ENCODE measurements at regions not wholly inside any gene's neighbourhood (a gene's known extent, or its start where the extent isn't known, plus 50 kb on each side); places are given as distances from the start of the nearest gene placed in this dataset.

- no peak for DNase-seq (ENCODE audit: extremely low read depth in 1 of 2, low read depth in 1 of 2)
Measured at GRCh38 chr21:24179110-24179509, 1428.2 kb downstream of the MRPL39 start.

GRCh38 chr21:24175106-24175505 lies 1432.2 kb downstream of the MRPL39 start:
- DNase-seq (ENCODE audit: extremely low read depth in 1 of 2, low read depth in 1 of 2): no peak

GRCh38 chr21:24171736-24172135 lies 1435.5 kb downstream of the MRPL39 start:
- no peak for DNase-seq (ENCODE audit: extremely low read depth in 1 of 2, low read depth in 1 of 2)

GRCh38 chr21:24163539-24163938 lies 1443.7 kb downstream of the MRPL39 start:
- no peak for DNase-seq (ENCODE audit: extremely low read depth in 1 of 2, low read depth in 1 of 2)

- DNase-seq (ENCODE audit: extremely low read depth in 1 of 2, low read depth in 1 of 2): no peak
Measured at GRCh38 chr21:24160528-24160927, 1446.8 kb downstream of the MRPL39 start.

GRCh38 chr21:24153137-24153536 lies 1454.1 kb downstream of the MRPL39 start:
- DNase-seq (ENCODE audit: extremely low read depth in 1 of 2, low read depth in 1 of 2): no peak

- DNase-seq (ENCODE audit: extremely low read depth in 1 of 2, low read depth in 1 of 2): no peak
Measured at GRCh38 chr21:24150753-24151152, 1456.5 kb downstream of the MRPL39 start.

- no peak for DNase-seq (ENCODE audit: extremely low read depth in 1 of 2, low read depth in 1 of 2)
Measured at GRCh38 chr21:24148461-24148860, 1458.8 kb downstream of the MRPL39 start.

- no peak for DNase-seq (ENCODE audit: extremely low read depth in 1 of 2, low read depth in 1 of 2)
Measured at GRCh38 chr21:24147674-24148073, 1459.6 kb downstream of the MRPL39 start.

GRCh38 chr21:24131056-24131455 lies 1476.2 kb downstream of the MRPL39 start:
- no peak for DNase-seq (ENCODE audit: extremely low read depth in 1 of 2, low read depth in 1 of 2)

- DNase-seq (ENCODE audit: extremely low read depth in 1 of 2, low read depth in 1 of 2): no peak
Measured at GRCh38 chr21:24127651-24128050, 1479.6 kb downstream of the MRPL39 start.

GRCh38 chr21:24123785-24124184 lies 1483.5 kb downstream of the MRPL39 start:
- DNase-seq (ENCODE audit: extremely low read depth in 1 of 2, low read depth in 1 of 2): no peak

GRCh38 chr21:24118738-24119459 lies 1488.4 kb downstream of the MRPL39 start:
- no peak for DNase-seq (ENCODE audit: extremely low read depth in 1 of 2, low read depth in 1 of 2)

- no peak for DNase-seq (ENCODE audit: extremely low read depth in 1 of 2, low read depth in 1 of 2)
Measured at GRCh38 chr21:24115141-24115540, 1492.1 kb downstream of the MRPL39 start.

- no peak for DNase-seq (ENCODE audit: extremely low read depth in 1 of 2, low read depth in 1 of 2)
Measured at GRCh38 chr21:24112020-24112419, 1495.3 kb downstream of the MRPL39 start.

GRCh38 chr21:24110846-24111245 lies 1496.4 kb downstream of the MRPL39 start:
- no peak for DNase-seq (ENCODE audit: extremely low read depth in 1 of 2, low read depth in 1 of 2)

- DNase-seq (ENCODE audit: extremely low read depth in 1 of 2, low read depth in 1 of 2): no peak
Measured at GRCh38 chr21:24097181-24097580, 1510.1 kb downstream of the MRPL39 start.

GRCh38 chr21:24096651-24097050 lies 1510.6 kb downstream of the MRPL39 start:
- DNase-seq (ENCODE audit: extremely low read depth in 1 of 2, low read depth in 1 of 2): no peak

- no peak for DNase-seq (ENCODE audit: extremely low read depth in 1 of 2, low read depth in 1 of 2)
Measured at GRCh38 chr21:24093032-24093431, 1514.2 kb downstream of the MRPL39 start.

- DNase-seq (ENCODE audit: extremely low read depth in 1 of 2, low read depth in 1 of 2): no peak
Measured at GRCh38 chr21:24076179-24076578, 1531.1 kb downstream of the MRPL39 start.

GRCh38 chr21:24055696-24056095 lies 1551.6 kb downstream of the MRPL39 start:
- no peak for DNase-seq (ENCODE audit: extremely low read depth in 1 of 2, low read depth in 1 of 2)

- no peak for DNase-seq (ENCODE audit: extremely low read depth in 1 of 2, low read depth in 1 of 2)
Measured at GRCh38 chr21:24050231-24050630, 1557.0 kb downstream of the MRPL39 start.

GRCh38 chr21:24046829-24047443 lies 1560.3 kb downstream of the MRPL39 start:
- DNase-seq (ENCODE audit: extremely low read depth in 1 of 2, low read depth in 1 of 2): no peak

Measured in stimulated activated CD8-positive, alpha-beta memory T cell treated with anti-CD3 and anti-CD28 coated beads, Interleukin-7, amount 100 ng/mL, for 48 hours (primary cell).